Activated CD8-positive, alpha-beta memory T cell treated with anti-CD3 and anti-CD28 coated beads for 36 hours (primary cell): ENCODE measurements at regions not wholly inside any gene's neighbourhood (a gene's known extent, or its start where the extent isn't known, plus 50 kb on each side); places are given as distances from the start of the nearest gene placed in this dataset.

Experiments used
- CTCF ChIA-PET: fragments of 350-600 bp; sonication (Branson Sonifier 250); formaldehyde crosslinking; loops from one replicate; lab custom pipeline; 2021; ENCODE audit warnings: antibody characterized with exemption; lab: Charles Lee
- POLR2A ChIA-PET: fragments of 350-600 bp; sonication (Branson Sonifier 250); formaldehyde crosslinking; loops from one replicate; lab custom pipeline; 2021; ENCODE audit warnings: antibody characterized with exemption; lab: Charles Lee

- POLR2A ChIA-PET = no interaction called here
- CTCF ChIA-PET = no interaction called here
These were observed 103.6 kb upstream of the DPH6 start for GRCh38 chr15:35649575-35649974.

- ChIA-PET CTCF (no interaction called here), POLR2A (no interaction called here)
These were observed 108.4 kb upstream of the DPH6 start for GRCh38 chr15:35654332-35654731.

- CTCF ChIA-PET = no interaction called here
- POLR2A ChIA-PET = no interaction called here
These were observed 111.8 kb upstream of the DPH6 start for GRCh38 chr15:35657679-35658311.

GRCh38 chr15:35663956-35664355 is 118.0 kb upstream of the DPH6 start:
- POLR2A ChIA-PET = no interaction called here
- CTCF ChIA-PET = no interaction called here

- ChIA-PET POLR2A (no interaction called here), CTCF (no interaction called here)
These were observed 120.1 kb upstream of the DPH6 start for GRCh38 chr15:35665896-35666536.

- ChIA-PET CTCF (no interaction called here), POLR2A (no interaction called here)
These were observed 121.9 kb upstream of the DPH6 start for GRCh38 chr15:35667908-35668307.

- CTCF ChIA-PET = no interaction called here
These were observed 123.1 kb upstream of the DPH6 start for GRCh38 chr15:35669021-35669420.

GRCh38 chr15:35669432-35670045 is 123.6 kb upstream of the DPH6 start:
- POLR2A ChIA-PET = no interaction called here
- CTCF ChIA-PET = no interaction called here

More at GRCh38 chr15:35669021-35669420, 123.1 kb upstream of the DPH6 start:
- POLR2A ChIA-PET = no interaction called here

GRCh38 chr15:35671197-35671596 is 125.2 kb upstream of the DPH6 start:
- ChIA-PET CTCF (no interaction called here), POLR2A (no interaction called here)

- POLR2A ChIA-PET = no interaction called here
- CTCF ChIA-PET = no interaction called here
These were observed 126.0 kb upstream of the DPH6 start for GRCh38 chr15:35671981-35672380.

GRCh38 chr15:35673093-35673684 is 127.2 kb upstream of the DPH6 start:
- CTCF ChIA-PET = no interaction called here

GRCh38 chr15:35674873-35675781 is 129.2 kb upstream of the DPH6 start:
- CTCF ChIA-PET = no interaction called here
- POLR2A ChIA-PET = no interaction called here

More at GRCh38 chr15:35673093-35673684, 127.2 kb upstream of the DPH6 start:
- POLR2A ChIA-PET = no interaction called here

GRCh38 chr15:35678774-35679173 is 132.8 kb upstream of the DPH6 start:
- CTCF ChIA-PET = no interaction called here
- POLR2A ChIA-PET = no interaction called here

- ChIA-PET POLR2A (no interaction called here), CTCF (no interaction called here)
These were observed 133.2 kb upstream of the DPH6 start for GRCh38 chr15:35679186-35679585.

- POLR2A ChIA-PET = no interaction called here
- CTCF ChIA-PET = no interaction called here
These were observed 135.0 kb upstream of the DPH6 start for GRCh38 chr15:35680951-35681350.

GRCh38 chr15:35686347-35686746 is 140.4 kb upstream of the DPH6 start:
- ChIA-PET CTCF (no interaction called here), POLR2A (no interaction called here)

GRCh38 chr15:35689266-35689665 is 143.3 kb upstream of the DPH6 start:
- CTCF ChIA-PET = no interaction called here
- POLR2A ChIA-PET = no interaction called here

- POLR2A ChIA-PET = no interaction called here
- CTCF ChIA-PET = no interaction called here
These were observed 144.1 kb upstream of the DPH6 start for GRCh38 chr15:35690089-35690488.

GRCh38 chr15:35690698-35691116 is 144.7 kb upstream of the DPH6 start:
- ChIA-PET CTCF (no interaction called here), POLR2A (no interaction called here)
